ENCODE measurements at regions not wholly inside any gene's neighbourhood (a gene's known extent, or its start where the extent isn't known, plus 50 kb on each side); places are given as distances from the start of the nearest gene placed in this dataset.
"Not testable (repeated sequence)": the region's sequence is repeated elsewhere in the genome, so short reads cannot be mapped to it uniquely, and the experiment has no call there.

DNA sequence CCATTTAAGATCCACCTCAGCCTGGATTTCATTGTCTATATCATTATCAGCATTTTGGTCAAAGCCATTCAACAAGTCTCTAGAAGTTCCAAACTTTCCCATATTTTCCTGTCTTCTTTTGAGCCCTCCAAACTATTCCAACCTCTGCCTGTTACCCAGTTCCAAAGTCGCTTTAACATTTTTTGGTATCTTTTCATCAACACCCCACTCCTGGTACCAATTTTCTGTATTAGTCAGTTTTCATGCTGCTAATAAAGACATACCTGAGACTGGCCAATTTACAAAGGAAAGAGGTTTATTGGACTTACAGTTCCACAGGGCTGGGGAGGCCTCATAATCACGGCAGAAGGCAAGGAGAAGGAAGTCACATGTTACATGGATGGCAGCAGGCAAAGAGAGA is 982.9 kb downstream of the TAF11L14 start:
- DNase-seq, result not testable (repeated sequence)

DNA sequence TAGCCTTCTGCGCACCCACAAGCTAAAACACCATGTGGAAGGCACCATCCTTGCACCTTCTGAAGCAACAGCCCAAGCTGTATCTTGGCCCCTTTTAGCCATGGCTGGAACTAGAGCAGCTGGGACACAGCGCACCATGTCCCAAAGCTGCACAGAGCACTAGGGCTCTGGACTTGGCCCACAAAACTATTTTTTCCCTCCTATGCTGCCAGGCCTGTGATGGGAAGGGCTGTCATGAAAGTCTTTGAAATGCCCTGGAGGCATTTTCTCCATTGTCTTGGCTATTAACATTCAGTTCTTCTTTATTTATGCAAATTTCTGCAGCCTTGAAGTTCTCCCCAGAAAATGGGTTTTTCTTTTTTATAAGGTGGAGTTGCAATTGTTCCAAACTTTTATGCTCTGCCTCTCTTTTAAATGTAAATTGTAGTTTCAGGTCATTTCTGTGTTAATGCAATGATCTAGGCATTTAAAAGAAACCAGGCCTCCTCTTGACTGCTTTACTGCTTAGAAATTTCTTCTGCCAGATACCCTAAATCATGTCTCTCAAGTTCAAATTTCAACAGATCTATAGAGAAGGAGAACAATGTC is 996.3 kb downstream of the TAF11L14 start:
- DNase-seq, result no peak

DNA sequence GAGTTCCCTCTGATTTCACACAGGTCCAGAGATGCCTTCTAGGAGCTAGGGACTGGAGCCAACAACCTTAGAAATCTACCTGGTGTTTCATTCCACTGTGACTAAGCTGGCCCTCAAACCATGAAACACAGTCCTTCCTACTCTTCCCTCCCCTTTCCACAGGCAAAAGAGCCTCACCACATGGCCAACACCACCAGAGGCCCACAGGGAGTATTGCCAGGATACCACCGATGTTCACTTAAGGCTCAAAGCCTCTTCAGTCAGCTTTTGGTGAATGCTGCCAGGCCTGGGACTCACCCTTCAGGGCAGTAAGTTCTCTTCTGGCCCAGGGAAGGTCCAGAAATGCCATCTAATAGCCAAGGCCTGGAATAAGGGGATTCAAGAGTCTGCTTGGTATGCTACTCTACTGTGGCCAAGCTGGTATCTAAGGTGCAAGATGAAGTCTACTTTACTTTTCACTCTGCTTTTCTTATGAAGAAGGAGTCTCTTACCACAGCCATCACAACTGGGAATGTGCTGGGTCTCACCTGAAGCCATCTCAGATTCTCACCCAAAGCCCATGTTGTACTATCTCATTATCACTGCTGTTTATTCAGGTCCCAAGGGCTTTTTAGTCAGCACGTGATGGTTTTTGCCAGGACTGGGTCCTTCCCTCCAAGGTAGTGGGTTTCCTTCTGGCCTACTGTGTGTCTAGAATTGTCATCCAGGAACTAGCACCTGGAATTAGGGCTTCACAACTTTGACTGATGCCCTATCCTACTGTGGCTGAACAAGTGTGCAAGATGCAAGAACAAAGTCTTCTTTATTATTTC is 1018.4 kb downstream of the TAF11L14 start:
- no peak for DNase-seq

DNA sequence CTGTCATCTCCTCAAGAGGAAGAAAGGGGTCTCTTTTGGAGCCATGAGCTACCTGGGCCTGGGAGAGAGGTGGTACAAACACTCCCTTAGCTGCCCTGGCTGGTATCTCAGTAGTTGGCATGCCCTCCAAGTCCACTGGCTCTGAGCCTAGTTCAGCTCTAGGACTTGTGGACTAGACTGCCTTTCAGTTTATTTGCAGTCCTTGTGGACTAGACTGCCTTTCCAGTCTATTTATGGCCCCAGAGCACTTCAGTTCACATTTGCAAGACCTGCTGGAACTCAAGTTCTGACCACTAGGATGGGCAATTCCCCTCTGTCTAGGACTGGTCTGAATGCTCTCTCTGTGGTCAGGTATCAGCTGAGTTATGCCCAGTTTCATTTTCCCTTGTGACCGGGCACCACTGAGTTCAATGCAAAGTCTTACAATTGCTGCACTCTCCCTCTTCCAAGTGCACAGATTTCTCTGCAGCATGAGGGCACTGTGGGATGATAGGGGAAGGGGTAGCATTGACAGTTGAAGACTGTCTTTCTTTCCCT is 1019.0 kb downstream of the TAF11L14 start:
- DNase-seq, result no peak

- DNase-seq, result no peak
These were observed 1026.3 kb downstream of the TAF11L14 start for GRCh38 chr5:18660511-18660910.

GRCh38 chr5:18662231-18662630 is 1028.0 kb downstream of the TAF11L14 start:
- DNase-seq, result no peak

DNA sequence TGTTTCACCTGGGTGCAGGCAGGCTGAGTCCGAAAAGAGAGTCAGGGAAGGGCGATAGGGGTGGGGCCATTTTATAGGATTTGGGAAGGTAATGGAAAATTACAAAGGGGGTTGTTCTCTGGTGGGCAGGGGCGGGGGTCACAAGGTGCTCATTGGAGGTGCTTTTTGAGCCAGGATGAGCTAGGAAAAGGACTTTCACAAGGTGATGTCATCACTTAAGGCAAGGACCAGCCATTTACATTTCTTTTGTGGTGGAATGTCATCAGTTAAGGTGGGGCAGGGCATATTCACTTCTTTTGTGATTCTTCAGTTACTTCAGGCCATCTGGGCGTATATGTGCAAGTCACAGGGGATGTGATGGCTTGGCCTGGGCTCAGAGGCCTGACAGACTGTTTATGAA is 1040.0 kb downstream of the TAF11L14 start:
- DNase-seq, result not testable (repeated sequence)

- DNase-seq, result no peak
These were observed 1040.8 kb downstream of the TAF11L14 start for GRCh38 chr5:18675041-18675440.

DNA sequence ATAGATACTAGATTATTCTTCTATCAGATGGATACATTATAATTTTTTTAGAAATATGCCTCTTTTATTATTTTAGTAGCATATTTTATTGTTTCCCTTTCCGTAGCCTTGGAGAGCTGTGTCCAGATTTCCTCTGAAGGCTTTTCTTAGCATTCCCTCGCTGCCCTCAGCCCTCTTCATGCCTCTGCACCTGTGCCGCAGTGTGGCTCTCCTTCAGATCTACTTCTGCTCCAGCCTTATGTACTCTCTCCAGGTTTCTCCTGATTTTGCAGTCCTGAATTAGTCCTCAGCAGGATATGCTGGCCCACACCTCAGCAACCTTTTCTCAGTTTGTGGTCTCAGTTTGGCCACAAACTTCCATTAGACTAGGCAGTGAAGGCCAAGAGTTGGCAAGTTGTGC is 1052.0 kb downstream of the TAF11L14 start:
- DNase-seq, result no peak

GRCh38 chr5:18687429-18687828 is 1053.2 kb downstream of the TAF11L14 start:
- DNase-seq, result no peak

DNA sequence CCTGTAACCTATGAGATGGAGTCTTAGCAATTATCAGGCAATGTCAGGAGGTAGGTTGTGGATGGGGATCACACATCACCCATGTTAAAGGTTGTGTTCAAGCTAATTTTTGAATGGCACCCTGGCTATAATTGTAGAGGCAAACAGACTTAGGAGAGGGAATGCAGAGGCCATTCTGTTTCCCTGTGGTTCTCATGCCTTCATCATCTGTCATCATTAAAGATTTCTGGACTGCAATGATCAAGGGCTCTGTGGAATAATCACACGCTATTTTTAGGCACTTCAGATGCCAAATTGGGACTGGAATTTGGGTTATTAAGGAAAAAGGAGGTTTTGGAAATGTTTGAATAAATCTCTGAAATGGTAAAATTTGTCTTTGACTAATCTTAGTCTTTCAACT is 1065.4 kb downstream of the TAF11L14 start:
- DNase-seq, result no peak

- no peak for DNase-seq
These were observed 1068.6 kb downstream of the TAF11L14 start for GRCh38 chr5:18702821-18703220.

DNA sequence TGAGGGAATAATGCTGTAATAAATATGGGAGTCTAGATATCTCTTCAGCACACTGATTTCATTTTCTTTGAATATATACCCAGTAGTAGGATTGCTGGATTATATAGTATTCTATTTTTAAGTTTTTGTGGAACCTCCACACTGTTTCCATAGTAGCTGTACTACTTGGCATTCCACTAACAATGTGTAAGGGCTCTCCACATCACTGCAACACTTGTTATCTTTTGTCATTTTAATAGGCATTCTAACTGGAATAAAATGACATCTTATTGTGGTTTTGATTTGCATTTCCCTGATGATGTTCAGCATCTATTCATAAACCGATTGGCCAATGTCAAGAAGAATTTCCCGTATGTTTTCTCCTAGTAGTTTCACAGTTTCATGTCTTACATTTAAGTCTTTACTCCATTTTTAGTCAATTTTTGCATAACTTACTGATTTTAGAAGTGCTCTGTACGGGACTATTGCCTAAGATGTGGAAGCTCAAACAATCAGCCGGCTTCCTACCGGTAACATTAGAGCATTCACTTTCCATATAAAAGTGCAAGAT is 1078.8 kb downstream of the TAF11L14 start:
- DNase-seq, result no peak

DNA sequence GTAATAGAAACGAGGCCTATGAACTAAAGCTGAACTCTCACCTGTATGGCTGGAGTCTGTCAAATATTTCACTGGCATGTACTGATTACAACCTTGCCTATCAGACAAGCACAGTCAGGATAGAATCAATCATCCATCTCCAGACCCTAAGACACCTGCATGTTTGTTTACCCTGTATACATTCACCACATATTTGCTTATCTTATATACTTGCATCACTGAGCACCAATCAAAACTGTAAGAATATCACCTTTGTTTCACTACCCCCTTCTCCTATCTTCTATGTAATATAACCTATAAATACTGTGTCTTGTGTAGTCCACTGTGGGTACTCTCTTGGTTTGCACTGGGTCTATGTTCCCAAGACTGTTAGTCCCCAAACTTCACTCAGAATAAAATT is 1085.7 kb downstream of the TAF11L14 start:
- no peak for DNase-seq

DNA sequence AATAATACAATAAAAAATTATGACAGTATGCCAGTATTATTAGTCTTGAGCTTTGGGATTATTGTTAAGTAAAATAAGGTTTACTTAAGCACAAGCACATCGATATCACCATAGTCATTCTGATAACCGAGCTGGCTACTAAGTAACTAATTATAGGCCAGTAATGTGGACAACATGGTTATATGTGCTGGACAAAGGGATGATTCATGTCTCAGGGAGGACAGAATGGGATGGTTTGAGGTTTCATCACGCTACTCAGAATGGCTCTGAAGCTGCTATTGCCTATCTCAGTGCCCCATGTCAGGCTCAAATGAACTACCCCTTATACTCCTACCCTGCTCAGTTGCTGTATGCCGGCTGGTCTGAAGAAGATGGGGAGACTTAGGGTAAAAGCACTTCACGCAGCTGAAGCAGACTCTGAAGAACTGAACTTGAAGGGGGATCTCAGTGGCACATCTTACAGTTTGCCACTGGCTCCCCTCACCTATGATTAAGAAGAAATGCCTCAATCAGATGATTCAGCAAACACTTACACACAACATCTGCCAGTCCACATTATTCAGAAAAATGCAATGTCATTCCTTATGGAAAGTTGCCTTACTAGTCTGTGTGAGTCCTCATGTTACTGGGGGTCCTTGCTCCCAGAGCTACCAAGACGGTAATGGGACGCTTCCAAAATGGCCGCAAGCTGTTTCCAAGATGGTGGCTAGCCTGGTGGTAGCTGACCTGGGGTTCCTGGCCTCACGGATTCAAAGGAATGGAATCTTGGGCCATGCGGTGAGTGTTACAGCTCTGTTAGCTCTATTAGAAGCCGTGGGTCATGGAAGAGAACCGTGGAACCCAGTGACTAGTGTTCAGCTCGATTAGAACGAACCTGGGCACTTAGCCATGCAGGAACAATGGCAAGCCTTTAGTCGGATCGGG is 1098.6 kb downstream of the TAF11L14 start:
- DNase-seq, result no peak

- no peak for DNase-seq
These were observed 1101.8 kb downstream of the TAF11L14 start for GRCh38 chr5:18736051-18736398.

DNA sequence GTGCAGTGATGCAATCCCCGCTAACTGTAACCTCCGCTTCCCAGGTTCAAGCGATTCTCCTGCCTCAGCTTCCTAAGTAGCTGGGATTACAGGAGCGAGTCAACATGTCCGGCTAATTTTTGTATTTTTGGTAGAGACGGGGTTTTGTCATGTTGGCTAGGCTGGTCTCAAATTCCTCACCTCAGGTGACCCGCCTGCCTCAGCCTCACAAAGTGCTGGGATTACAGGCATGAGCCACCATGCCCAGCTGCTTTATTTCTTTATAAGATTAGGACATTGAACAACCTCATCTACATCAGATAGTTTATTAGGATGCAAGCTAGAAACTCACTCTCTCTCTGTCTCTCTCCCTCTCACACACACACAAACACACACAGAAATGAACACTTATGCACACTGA is 1102.5 kb downstream of the TAF11L14 start:
- DNase-seq, result not testable (repeated sequence)

- DNase-seq, result no peak
These were observed 1106.0 kb downstream of the TAF11L14 start for GRCh38 chr5:18740301-18740700.

GRCh38 chr5:18742830-18743229 is 1108.6 kb downstream of the TAF11L14 start:
- DNase-seq, result no peak

DNA sequence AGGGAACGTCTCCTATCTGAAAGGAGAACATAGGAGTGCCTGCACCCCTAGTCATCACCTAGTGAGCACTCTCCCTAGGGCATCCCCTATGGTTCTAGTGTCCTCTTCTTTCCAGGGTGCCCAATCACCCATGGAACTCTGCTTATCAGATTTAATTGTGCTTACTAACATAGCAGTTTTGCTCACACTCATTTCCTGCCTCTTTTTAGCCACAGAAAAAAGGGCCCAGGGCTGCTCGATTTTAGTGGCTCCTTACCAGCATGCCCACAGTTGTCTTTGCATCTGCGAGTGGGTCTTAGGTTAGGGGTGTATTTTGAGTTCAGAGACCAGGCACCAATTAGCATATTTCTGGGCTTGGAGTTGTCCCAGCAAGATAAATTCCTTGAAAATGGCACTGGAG is 1110.2 kb downstream of the TAF11L14 start:
- DNase-seq, result no peak

DNA sequence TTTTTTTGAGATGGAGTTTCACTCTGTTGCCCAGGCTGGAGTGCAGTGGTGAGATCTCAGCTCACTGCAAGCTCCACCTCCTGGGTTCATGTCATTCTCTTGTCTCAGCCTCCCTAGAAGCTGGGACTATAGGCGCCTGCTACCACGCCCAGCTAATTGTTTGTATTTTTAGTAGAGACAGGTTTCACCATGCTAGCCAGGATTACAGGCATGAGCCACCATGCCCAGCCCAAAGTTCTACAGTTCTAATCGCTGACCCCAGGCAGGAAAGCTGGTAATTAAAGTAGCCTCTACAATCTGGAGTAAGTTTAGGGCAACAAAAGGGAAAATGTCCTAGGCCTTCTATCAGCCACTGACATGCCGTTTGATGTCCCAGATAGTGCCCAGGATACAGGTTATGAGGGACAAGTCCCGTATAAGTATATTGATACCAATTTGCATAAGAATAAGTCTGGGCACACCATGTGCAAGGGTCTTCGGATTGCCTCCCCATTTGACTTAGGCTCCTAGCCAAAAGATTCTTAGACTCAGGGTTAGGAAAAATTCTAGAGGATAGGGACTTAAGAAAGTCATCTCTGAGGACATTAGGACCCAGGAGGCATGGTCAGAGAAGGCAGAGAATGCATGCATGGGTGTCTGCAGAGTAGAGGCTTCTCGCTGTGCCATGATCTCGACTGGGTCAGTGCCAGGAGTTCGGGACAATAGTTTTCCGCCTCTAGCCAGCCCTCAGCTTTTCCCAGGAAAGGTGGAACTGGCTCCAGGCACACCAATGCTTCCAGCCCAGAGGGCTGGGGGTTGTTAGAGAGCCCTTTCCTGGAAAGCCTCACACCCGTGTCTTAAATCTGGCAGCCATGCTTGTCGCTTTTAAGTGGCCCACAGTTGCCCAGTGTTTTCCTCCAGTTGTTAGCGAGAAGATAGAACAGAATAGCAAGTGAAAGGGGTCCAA is 1111.1 kb downstream of the TAF11L14 start:
- DNase-seq, result peak; percentile 69
